ENCODE measurements at regions not wholly inside any gene's neighbourhood (a gene's known extent, or its start where the extent isn't known, plus 50 kb on each side); places are given as distances from the start of the nearest gene placed in this dataset.

- DNase-seq, result no peak
These were observed 493.1 kb downstream of the SHQ1 start for GRCh38 chr3:72355168-72355567.

- no peak for DNase-seq
These were observed 493.8 kb downstream of the SHQ1 start for GRCh38 chr3:72354486-72354885.

- DNase-seq, result no peak
These were observed 494.8 kb downstream of the SHQ1 start for GRCh38 chr3:72353236-72354128.

- no peak for DNase-seq
These were observed 496.1 kb downstream of the SHQ1 start for GRCh38 chr3:72352176-72352575.

- no peak for DNase-seq
These were observed 496.7 kb downstream of the SHQ1 start for GRCh38 chr3:72351536-72351935.

GRCh38 chr3:72350761-72351505 lies 497.3 kb downstream of the SHQ1 start:
- DNase-seq, result no peak

GRCh38 chr3:72348357-72348756 lies 499.9 kb downstream of the SHQ1 start:
- DNase-seq, result no peak

GRCh38 chr3:72347819-72348319 lies 500.4 kb downstream of the SHQ1 start:
- DNase-seq, result no peak

- no peak for DNase-seq
These were observed 501.7 kb downstream of the SHQ1 start for GRCh38 chr3:72346526-72346926.

GRCh38 chr3:72345980-72346379 lies 502.3 kb downstream of the SHQ1 start:
- DNase-seq, result no peak

GRCh38 chr3:72345237-72345878 lies 502.9 kb downstream of the SHQ1 start:
- no peak for DNase-seq

GRCh38 chr3:72344647-72345046 lies 503.6 kb downstream of the SHQ1 start:
- DNase-seq, result no peak

GRCh38 chr3:72344236-72344635 lies 504.0 kb downstream of the SHQ1 start:
- no peak for DNase-seq

- DNase-seq, result no peak
These were observed 505.2 kb downstream of the SHQ1 start for GRCh38 chr3:72343078-72343477.

GRCh38 chr3:72342450-72342849 lies 505.8 kb downstream of the SHQ1 start:
- DNase-seq, result no peak

GRCh38 chr3:72341920-72342319 lies 506.3 kb downstream of the SHQ1 start:
- DNase-seq, result no peak

GRCh38 chr3:72341380-72341770 lies 506.9 kb downstream of the SHQ1 start:
- DNase-seq, result no peak

GRCh38 chr3:72340476-72341379 lies 507.5 kb downstream of the SHQ1 start:
- no peak for DNase-seq

- no peak for DNase-seq
These were observed 508.2 kb downstream of the SHQ1 start for GRCh38 chr3:72340056-72340455.

GRCh38 chr3:72339670-72340030 lies 508.6 kb downstream of the SHQ1 start:
- DNase-seq, result no peak

GRCh38 chr3:72338942-72339669 lies 509.1 kb downstream of the SHQ1 start:
- DNase-seq, result no peak

Measured in NCI-H526 treated with DMSO at 0.1 percent for 48 hours (cell line).